ENCODE measurements at regions not wholly inside any gene's neighbourhood (a gene's known extent, or its start where the extent isn't known, plus 50 kb on each side); places are given as distances from the start of the nearest gene placed in this dataset.

DNA sequence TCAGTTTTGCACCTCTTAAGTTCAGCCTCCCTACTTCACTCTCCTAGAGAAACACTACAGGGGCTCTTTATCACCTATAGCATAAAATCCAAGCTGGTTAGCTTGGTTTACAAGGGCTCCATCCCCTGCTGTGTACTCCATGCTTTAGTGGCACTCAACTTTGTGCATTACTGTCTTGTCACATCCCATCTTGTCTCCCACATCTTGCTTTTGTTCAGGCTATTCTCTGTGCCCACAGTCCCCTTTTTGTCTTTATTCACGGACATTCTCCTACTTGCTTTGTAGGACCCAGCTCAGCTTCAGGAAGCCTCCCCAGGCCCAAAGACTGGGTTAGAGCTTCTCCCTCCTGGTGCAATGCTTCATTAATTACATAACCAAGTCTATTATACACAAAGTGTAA, 107.9 kb upstream of the SPACA1 start:
- TF ChIP-seq ZFP30 (CRISPR knock-in tag; IDR thresholded peaks at IDR 0.05) (no peak), SNAI2 (CRISPR knock-in tag; IDR thresholded peaks at IDR 0.05) (no peak), GLIS3 (CRISPR knock-in tag; IDR thresholded peaks at IDR 0.05) (no peak), ARNTL (CRISPR knock-in tag; IDR thresholded peaks at IDR 0.05; ENCODE audit: borderline replicate concordance, low read depth) (no peak), OSR1 (CRISPR knock-in tag; IDR thresholded peaks at IDR 0.05) (no peak), ZNF565 (CRISPR knock-in tag; conservative IDR thresholded peaks at IDR 0.05; ENCODE audit: low read depth) (no peak), RARB (CRISPR knock-in tag; IDR thresholded peaks at IDR 0.05) (no peak), PATZ1 (CRISPR knock-in tag; IDR thresholded peaks at IDR 0.05; ENCODE audit: borderline replicate concordance) (no peak), ZNF70 (CRISPR knock-in tag; IDR thresholded peaks at IDR 0.05) (no peak), ZFP3 (CRISPR knock-in tag; IDR thresholded peaks at IDR 0.05) (no peak)
- TF ChIP-seq, protein P1, sequence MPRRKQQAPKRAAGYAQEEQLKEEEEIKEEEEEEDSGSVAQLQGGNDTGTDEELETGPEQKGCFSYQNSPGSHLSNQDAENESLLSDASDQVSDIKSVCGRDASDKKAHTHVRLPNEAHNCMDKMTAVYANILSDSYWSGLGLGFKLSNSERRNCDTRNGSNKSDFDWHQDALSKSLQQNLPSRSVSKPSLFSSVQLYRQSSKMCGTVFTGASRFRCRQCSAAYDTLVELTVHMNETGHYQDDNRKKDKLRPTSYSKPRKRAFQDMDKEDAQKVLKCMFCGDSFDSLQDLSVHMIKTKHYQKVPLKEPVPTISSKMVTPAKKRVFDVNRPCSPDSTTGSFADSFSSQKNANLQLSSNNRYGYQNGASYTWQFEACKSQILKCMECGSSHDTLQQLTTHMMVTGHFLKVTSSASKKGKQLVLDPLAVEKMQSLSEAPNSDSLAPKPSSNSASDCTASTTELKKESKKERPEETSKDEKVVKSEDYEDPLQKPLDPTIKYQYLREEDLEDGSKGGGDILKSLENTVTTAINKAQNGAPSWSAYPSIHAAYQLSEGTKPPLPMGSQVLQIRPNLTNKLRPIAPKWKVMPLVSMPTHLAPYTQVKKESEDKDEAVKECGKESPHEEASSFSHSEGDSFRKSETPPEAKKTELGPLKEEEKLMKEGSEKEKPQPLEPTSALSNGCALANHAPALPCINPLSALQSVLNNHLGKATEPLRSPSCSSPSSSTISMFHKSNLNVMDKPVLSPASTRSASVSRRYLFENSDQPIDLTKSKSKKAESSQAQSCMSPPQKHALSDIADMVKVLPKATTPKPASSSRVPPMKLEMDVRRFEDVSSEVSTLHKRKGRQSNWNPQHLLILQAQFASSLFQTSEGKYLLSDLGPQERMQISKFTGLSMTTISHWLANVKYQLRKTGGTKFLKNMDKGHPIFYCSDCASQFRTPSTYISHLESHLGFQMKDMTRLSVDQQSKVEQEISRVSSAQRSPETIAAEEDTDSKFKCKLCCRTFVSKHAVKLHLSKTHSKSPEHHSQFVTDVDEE (CRISPR knock-in tag; IDR thresholded peaks at IDR 0.05): no peak
- TF ChIP-seq, protein P2, sequence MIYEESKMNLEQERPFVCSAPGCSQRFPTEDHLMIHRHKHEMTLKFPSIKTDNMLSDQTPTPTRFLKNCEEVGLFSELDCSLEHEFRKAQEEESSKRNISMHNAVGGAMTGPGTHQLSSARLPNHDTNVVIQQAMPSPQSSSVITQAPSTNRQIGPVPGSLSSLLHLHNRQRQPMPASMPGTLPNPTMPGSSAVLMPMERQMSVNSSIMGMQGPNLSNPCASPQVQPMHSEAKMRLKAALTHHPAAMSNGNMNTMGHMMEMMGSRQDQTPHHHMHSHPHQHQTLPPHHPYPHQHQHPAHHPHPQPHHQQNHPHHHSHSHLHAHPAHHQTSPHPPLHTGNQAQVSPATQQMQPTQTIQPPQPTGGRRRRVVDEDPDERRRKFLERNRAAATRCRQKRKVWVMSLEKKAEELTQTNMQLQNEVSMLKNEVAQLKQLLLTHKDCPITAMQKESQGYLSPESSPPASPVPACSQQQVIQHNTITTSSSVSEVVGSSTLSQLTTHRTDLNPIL (CRISPR knock-in tag; IDR thresholded peaks at IDR 0.05; ENCODE audit: low read depth): no peak
- TF ChIP-seq, protein P3, sequence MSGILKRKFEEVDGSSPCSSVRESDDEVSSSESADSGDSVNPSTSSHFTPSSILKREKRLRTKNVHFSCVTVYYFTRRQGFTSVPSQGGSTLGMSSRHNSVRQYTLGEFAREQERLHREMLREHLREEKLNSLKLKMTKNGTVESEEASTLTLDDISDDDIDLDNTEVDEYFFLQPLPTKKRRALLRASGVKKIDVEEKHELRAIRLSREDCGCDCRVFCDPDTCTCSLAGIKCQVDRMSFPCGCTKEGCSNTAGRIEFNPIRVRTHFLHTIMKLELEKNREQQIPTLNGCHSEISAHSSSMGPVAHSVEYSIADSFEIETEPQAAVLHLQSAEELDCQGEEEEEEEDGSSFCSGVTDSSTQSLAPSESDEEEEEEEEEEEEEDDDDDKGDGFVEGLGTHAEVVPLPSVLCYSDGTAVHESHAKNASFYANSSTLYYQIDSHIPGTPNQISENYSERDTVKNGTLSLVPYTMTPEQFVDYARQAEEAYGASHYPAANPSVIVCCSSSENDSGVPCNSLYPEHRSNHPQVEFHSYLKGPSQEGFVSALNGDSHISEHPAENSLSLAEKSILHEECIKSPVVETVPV (CRISPR knock-in tag; IDR thresholded peaks at IDR 0.05): no peak
